Stromal cell of bone marrow (primary cell): ENCODE measurements at regions not wholly inside any gene's neighbourhood (a gene's known extent, or its start where the extent isn't known, plus 50 kb on each side); places are given as distances from the start of the nearest gene placed in this dataset.

Experiments used
- DNase-seq: peaks from one replicate; pipeline ENCODE4 v3.0.0-alpha.2; 2012; ENCODE audit warnings: low read depth

DNA sequence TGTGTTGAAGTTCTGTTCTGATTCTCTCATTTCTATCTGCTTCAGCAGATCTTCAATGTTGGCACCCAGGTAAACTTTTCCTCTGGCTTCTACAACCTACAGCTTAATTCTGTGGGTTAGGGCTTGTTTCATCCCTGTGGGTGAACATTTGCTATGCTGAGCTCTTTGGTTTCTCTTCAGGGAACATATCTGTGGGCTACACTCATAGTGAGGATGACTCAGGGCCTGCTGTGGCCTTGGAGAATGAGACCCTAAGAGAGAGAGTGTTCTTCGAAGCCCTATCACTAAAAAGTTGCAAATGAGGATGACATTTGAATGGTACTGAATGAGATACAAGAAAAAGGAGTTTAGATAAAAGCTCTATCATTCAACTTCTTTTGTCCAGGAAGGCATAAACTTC is 346.2 kb upstream of the CBLB start:
- no peak for DNase-seq

DNA sequence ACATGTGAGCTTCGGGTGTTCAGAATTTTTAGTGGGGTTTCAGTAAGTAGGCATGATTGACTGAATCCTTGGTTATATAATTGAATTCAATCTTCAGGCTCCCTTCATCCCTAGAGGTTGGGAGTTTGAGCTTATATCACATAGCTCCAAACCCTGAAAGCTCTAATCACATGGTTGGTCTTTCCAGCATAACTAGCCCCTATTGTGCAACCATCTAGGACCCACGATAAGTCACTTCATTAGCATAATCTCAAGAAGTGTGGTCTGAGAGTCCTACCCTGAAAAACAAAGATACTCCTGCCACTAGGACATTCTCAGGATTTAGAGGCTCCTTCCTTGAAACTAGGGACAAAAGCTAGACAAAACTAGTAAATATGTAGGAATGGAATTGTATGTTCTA is 348.9 kb upstream of the CBLB start:
- no peak for DNase-seq

DNA sequence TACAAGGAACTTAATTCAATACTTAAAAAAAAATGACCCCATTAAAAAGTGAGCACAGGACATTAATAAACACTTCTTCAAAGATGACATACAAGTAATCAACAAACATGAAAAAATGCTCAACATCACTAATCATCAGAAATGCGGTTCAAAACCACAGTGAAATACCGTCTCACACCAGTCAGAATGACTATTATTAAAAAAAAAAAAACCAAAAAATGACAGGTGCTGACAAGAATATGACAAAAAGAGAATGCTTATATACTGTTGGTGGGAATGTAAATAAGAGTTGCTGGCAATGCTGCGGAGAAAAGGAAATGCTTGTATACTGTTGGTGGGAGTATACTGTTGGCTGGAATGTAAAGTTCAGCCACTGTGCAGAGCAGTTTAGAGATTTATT is 358.3 kb upstream of the CBLB start:
- DNase-seq = no peak

DNA sequence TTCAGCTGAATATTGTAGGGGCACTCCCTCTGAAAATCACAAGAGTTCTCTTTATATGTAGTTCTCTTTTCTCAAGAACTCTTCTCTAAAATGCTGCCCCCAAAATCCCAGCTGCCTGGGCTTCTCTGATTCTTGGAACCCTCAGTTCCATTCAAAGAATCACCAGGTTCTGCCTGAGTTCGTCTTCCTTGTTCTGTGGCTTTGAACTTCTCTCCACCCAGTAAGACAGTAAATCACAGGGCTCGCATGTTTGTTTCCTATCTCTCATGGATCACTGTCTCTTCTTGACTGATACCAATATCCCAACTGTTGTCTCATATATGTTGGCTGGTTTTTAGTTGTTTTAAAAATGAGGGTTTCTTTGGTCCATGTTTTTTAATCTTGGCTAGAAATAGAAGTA is 359.5 kb upstream of the CBLB start:
- DNase-seq = no peak

- no peak for DNase-seq
These were observed 360.9 kb upstream of the CBLB start for GRCh38 chr3:106229495-106230278.

- no peak for DNase-seq
These were observed 362.3 kb upstream of the CBLB start for GRCh38 chr3:106231086-106231485.

GRCh38 chr3:106232956-106233355 is 364.1 kb upstream of the CBLB start:
- DNase-seq = no peak

- DNase-seq = no peak
These were observed 370.4 kb upstream of the CBLB start for GRCh38 chr3:106239195-106239697.

DNA sequence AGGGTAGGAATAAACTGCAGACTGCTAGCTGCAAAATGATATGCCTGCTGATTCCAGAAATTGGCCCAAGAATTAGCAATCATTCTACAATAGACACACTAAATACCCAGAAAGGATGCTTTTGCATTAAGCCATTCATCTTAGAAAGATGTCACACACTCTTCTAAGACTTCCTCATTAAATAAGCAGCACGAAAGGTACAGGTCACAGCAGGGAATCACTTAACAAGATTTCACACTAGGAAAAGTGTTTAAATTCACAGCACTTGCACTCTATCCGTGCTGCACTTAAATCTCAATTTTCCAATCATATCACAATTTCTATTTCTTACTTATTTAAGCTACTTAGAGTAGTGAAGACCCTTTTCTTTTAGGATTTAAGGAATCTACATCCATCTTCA is 372.8 kb upstream of the CBLB start:
- DNase-seq = no peak

- no peak for DNase-seq
These were observed 374.0 kb upstream of the CBLB start for GRCh38 chr3:106242781-106243180.

DNA sequence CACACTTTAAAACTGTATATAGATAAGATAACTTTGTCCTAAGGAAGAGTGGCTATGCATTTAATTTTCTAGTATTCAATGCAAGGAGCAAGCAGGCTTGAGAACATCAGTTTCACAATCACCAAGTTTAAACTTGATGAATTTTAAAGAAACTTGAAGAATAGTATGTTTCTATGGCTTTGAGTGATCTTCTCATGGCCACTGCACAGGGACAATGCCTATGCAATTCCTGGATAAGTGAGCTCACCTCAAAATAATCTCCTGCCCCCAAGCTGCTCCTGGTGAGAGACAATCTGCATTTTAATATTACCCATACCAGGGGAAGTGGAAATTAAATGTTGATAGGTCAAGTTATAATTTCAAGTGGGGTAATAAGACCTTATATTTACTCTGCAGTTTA is 376.6 kb upstream of the CBLB start:
- no peak for DNase-seq

GRCh38 chr3:106247902-106248684 is 379.3 kb upstream of the CBLB start:
- DNase-seq = peak; percentile 38

DNA sequence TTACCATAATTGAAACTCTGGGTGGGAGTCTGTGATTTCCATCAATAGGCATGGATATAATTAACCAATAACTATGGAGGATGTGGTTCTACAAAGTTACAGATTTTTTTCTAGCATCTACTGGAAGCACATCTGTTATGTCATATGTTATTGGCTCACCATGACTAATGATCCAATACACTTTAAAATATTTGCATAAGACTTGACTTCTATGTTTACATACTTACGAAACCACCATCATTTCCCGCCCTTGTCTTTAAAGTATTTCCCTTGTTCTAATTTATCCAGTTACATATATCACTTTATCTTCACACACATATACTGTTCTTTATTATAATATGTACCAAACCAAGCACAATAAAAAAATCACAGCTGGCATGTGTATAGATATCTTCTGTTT is 380.3 kb upstream of the CBLB start:
- no peak for DNase-seq

DNA sequence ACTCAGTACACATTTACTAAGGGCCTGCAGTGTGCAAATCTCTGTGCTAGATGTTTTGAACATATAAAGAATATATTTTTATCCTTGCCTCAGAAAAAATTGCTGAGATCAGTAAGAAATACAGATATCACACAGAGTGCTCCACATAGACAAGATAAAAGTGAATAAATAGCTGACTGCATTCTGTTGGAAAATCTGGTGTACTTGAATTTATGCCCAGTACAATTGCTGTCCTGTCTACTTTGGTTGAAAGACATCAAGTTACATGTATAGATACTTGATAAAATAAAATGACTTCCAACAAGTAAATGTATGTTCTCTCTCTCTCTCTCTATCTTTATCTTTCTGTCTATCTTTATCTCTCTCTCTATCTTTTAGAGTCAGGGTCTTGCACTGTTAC is 381.2 kb upstream of the CBLB start:
- no peak for DNase-seq

DNA sequence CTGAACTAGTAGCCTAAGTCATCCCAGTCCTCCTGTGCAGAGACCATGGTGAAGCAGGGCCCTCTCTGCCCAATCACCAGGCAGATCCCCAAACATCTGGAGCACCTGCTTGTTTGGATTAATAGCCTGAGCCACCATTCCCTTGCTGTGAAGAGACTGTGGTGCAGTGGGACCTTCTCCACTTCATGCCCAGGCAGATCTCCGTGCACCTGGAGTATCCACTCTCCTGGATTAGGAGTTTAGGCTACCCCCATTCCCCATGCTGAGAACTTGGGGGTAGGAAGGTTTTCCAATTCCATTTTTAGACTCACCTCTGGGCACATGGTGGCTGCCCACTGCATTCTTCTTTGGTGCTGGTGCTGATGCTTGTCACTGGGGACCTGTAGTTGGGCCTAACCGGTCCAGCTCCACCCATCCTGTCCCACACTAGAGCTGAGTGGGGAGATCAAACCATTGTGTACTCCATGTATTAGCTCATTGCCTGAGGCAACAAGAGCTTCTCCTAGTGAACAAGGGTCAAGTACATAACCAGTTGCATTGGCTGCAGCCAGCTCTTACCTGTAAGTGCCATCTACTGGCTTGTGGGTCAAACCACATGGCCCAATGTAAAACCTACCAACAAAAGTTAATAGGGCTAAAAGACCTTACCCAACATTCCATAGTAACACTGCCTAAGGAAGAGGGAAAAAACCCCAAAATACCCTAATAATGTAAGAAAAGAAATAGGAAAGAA is 382.5 kb upstream of the CBLB start:
- DNase-seq = no peak

- no peak for DNase-seq
These were observed 387.0 kb upstream of the CBLB start for GRCh38 chr3:106255870-106256248.

GRCh38 chr3:106256249-106256957 is 387.6 kb upstream of the CBLB start:
- DNase-seq = no peak

DNA sequence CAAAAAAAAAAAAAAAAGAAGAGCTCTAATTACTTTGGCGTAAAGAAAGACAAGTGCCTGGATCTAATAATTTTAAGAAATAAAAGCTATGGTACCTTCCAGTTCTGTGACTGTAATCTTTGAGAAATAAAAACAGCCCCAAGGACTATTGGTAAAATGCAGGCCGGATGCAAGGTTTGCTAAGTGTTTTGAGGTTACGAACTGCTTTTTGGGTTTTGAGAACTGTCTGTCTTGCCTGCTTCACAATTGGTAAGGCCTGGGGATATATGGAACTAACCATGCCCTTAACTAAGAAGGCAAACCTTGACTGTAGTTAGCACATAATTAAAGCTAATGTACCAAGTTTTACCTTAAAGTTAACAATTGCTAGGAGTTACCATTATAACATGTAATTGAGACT is 388.4 kb upstream of the CBLB start:
- DNase-seq = no peak

GRCh38 chr3:106261396-106261795 is 392.6 kb upstream of the CBLB start:
- DNase-seq = no peak

DNA sequence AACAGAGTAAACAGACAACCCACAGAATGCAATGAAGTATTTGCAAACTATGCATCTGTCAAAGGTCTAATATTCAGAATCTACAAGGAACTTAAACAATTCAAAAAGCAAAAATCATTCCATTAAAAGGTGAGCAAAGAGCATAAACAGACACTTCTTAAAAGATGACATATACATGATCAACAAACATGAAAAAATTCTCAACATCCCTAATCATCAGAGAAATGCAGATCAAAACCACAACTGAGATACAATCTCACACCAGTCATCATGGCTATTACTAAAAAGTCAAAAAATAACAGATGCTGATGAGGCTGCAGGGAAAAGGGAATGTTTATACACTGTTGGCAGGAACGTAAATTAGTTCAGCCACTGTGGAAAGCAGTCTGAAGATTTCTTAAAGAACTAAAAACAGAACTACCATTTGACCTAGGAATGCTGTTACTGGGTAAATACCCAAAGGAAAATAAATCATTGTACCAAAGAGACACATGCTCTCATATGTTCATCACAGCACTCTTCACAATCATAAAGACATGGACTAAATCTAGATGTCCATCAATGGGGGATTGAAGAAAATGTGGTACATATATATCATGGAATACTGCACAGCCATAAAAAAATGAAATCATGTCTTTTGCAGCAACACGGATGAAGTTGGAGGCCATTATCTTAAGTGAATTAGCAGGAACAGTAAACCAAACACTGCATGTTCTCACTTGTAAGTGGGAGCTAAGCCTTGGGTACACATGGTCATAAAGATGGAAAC is 393.3 kb upstream of the CBLB start:
- DNase-seq = peak; percentile 24

- DNase-seq = no peak
These were observed 394.2 kb upstream of the CBLB start for GRCh38 chr3:106263011-106263410.
